ENCODE measurements at regions not wholly inside any gene's neighbourhood (a gene's known extent, or its start where the extent isn't known, plus 50 kb on each side); places are given as distances from the start of the nearest gene placed in this dataset.

- H3K4me2 ChIP-seq (ENCODE audit: low read depth, low read length) = no peak overlapping the region
- H3K18ac ChIP-seq (ENCODE audit: low read depth, low read length) = no peak overlapping the region
- no peak overlapping the region for H2AFZ ChIP-seq (replicated peaks; ENCODE audit: low read length, poor library complexity)
- no TSS peak for BruUV-seq (replicated peaks)
- no peak overlapping the region for H3K14ac ChIP-seq (replicated peaks; ENCODE audit: low read depth, low read length)
- ChIA-PET POLR2A (ENCODE audit: unreplicated experiment) (no interaction called here), CTCF (no interaction called here)
- H3K9me3 ChIP-seq (ENCODE audit: control insufficient read depth, insufficient read depth, low read length) = peaks cover 3% of the 10 kb centered on the region; the same call in 1 of the 2 replicates
- H3K79me1 ChIP-seq (ENCODE audit: low read depth in 1 of 2, low read length in 2 of 2) = no peaks in the 10 kb centered on the region
- no peak overlapping the region for H2AK5ac ChIP-seq (ENCODE audit: low read depth, low read length)
- no peak for ATAC-seq (ENCODE audit: low read depth)
- no peak overlapping the region for H4K91ac ChIP-seq (ENCODE audit: insufficient read depth, low read depth, low read length)
- no peak overlapping the region for H4K8ac ChIP-seq (ENCODE audit: low read depth in 2 of 2, low read length in 2 of 2)
- no peaks in the 10 kb centered on the region for H3K9me1 ChIP-seq (ENCODE audit: insufficient read depth, low read length)
- no peaks in the 10 kb centered on the region for H3K36me3 ChIP-seq (ENCODE audit: control insufficient read depth, insufficient read depth, low read length)
- no peak overlapping the region for H3K23ac ChIP-seq (ENCODE audit: low read depth, low read length)
- H3K56ac ChIP-seq (ENCODE audit: extremely low read depth, insufficient read depth, low read length) = no peak overlapping the region
- no peak overlapping the region for H3K4ac ChIP-seq (ENCODE audit: low read depth, low read length)
- no peak overlapping the region for H2BK20ac ChIP-seq (ENCODE audit: low read depth, low read length)
- dilution Hi-C loops (cut with HindIII; ENCODE audit: low sequenced_read_pairs, unreplicated experiment) (no loop called here), intact Hi-C loops (cut with micrococcal nuclease) (no loop called here), in situ Hi-C loops (cut with MboI; ENCODE audit: low sequenced_read_pairs) (no loop called here)
- H2BK120ac ChIP-seq (ENCODE audit: low read depth, low read length) = no peak overlapping the region
- no peak overlapping the region for H3K4me3 ChIP-seq (ENCODE audit: insufficient read depth, low read depth, low read length)
- H4K5ac ChIP-seq (ENCODE audit: low read depth, low read length) = no peak overlapping the region
- H3K27me3 ChIP-seq (ENCODE audit: control insufficient read depth, insufficient read depth, low read length) = no peaks in the 10 kb centered on the region
- no CpG with 5 or more reads among the region's 2 CpGs for WGBS, 2 experiments (ENCODE audit: extremely low coverage in 2 of 2, insufficient read length in 1 of 2)
- no peak for TF ChIP-seq ELK1 (IDR thresholded peaks at IDR 0.05; ENCODE audit: borderline replicate concordance, low read depth, low read length)
- no peak for TF ChIP-seq RCOR1 (IDR thresholded peaks at IDR 0.05; ENCODE audit: insufficient replicate concordance, low read length)
- TF ChIP-seq CEBPB (IDR thresholded peaks at IDR 0.05; ENCODE audit: low read depth, low read length) = no peak
- no peak for TF ChIP-seq USF2 (IDR thresholded peaks at IDR 0.05; ENCODE audit: low read depth, low read length)
- no peak for TF ChIP-seq RAD21 (IDR thresholded peaks at IDR 0.05; ENCODE audit: low read length)
- TF ChIP-seq FOS (IDR thresholded peaks at IDR 0.05; ENCODE audit: low read depth, low read length) = no peak
- TF ChIP-seq RFX5 (IDR thresholded peaks at IDR 0.05; ENCODE audit: low read depth, low read length) = no peak
- TF ChIP-seq SMC3 (IDR thresholded peaks at IDR 0.05; ENCODE audit: low read depth, low read length) = no peak
- no peak for TF ChIP-seq MAZ (IDR thresholded peaks at IDR 0.05; ENCODE audit: borderline replicate concordance, low read depth, low read length)
- no peak for TF ChIP-seq POLR2A (IDR thresholded peaks at IDR 0.05; ENCODE audit: low read depth, low read length)
- no peak for TF ChIP-seq BHLHE40 (IDR thresholded peaks at IDR 0.05; ENCODE audit: low read depth, low read length)
- TF ChIP-seq CTCF (conservative IDR thresholded peaks at IDR 0.05; ENCODE audit: low read depth, low read length) = no peak
- TF ChIP-seq MXI1 (IDR thresholded peaks at IDR 0.05; ENCODE audit: borderline replicate concordance, low read depth, low read length) = no peak
- no peak for TF ChIP-seq MAFK (IDR thresholded peaks at IDR 0.05; ENCODE audit: low read depth, low read length)
- no peak for TF ChIP-seq NFE2L2 (IDR thresholded peaks at IDR 0.05; ENCODE audit: low read depth, low read length)
- no peak for TF ChIP-seq CHD1 (IDR thresholded peaks at IDR 0.05; ENCODE audit: low read depth, low read length)
- DNase-seq = no peak
- H3K4me1 ChIP-seq (ENCODE audit: control insufficient read depth, insufficient read depth, low read length) = no peaks in the 10 kb centered on the region
- no peak overlapping the region for H2BK15ac ChIP-seq (ENCODE audit: low read depth, low read length)
- H2BK5ac ChIP-seq (ENCODE audit: low read depth, low read length, poor library complexity, severe bottlenecking) = no peak overlapping the region
- no peak overlapping the region for H2AK9ac ChIP-seq (replicated peaks; ENCODE audit: low read depth, low read length, poor library complexity)
- no peak overlapping the region for H3K27ac ChIP-seq (ENCODE audit: insufficient read depth, low read length)
- no peak overlapping the region for H3K9ac ChIP-seq (ENCODE audit: low read depth, low read length)
- H4K20me1 ChIP-seq (ENCODE audit: insufficient read depth, low read length) = no peaks in the 10 kb centered on the region
Observed at GRCh38 chr3:87468235-87468634, 191.9 kb upstream of the POU1F1 start.

All from IMR-90 (cell line).